ENCODE measurements at regions not wholly inside any gene's neighbourhood (a gene's known extent, or its start where the extent isn't known, plus 50 kb on each side); places are given as distances from the start of the nearest gene placed in this dataset.

GRCh38 chr1:208934933-208935332 lies 648.6 kb upstream of the CAMK1G start:
- TF ChIP-seq CTCF (IDR thresholded peaks at IDR 0.05; ENCODE audit: insufficient read depth, low read depth, low read length) (no peak), EZH2 (IDR thresholded peaks at IDR 0.05; ENCODE audit: insufficient read depth, low read length) (no peak)
